ENCODE measurements at regions not wholly inside any gene's neighbourhood (a gene's known extent, or its start where the extent isn't known, plus 50 kb on each side); places are given as distances from the start of the nearest gene placed in this dataset.

GRCh38 chr3:513301-513700 lies 316.7 kb downstream of the CHL1 start:
- no peaks in the 10 kb centered on the region for H3K4me1 ChIP-seq (ENCODE audit: control insufficient read depth, insufficient read depth, low read length)
- no peak for TF ChIP-seq SIN3A (IDR thresholded peaks at IDR 0.05; ENCODE audit: borderline replicate concordance, insufficient read depth, low read depth, low read length)
- no peak for TF ChIP-seq CTCF (IDR thresholded peaks at IDR 0.05)
- TF ChIP-seq REST (IDR thresholded peaks at IDR 0.05; ENCODE audit: insufficient read depth in 1 of 2, low read depth in 2 of 2, low read length in 1 of 2): no peak
- no TSS peak for BruUV-seq (replicated peaks)
- no peaks in the 10 kb centered on the region for H3K36me3 ChIP-seq (ENCODE audit: control insufficient read depth, insufficient read depth, low read length)
- in situ Hi-C loops (cut with HindIII; ENCODE audit: low pct_unique_long_range_greater_than_20kb, low sequenced_read_pairs) (no loop called here), intact Hi-C loops (cut with micrococcal nuclease; ENCODE audit: unreplicated experiment) (no loop called here)
- no peaks in the 10 kb centered on the region for H3K27me3 ChIP-seq (ENCODE audit: control insufficient read depth, insufficient read depth, low read length)
- no peaks in the 10 kb centered on the region for H3K9me3 ChIP-seq (ENCODE audit: control insufficient read depth, insufficient read depth, low read depth, low read length)
- ChIA-PET POLR2A (no interaction called here), CTCF (no interaction called here)
- H3K4me3 ChIP-seq (ENCODE audit: low read depth in 2 of 2, low read length in 2 of 2): no peak overlapping the region
- no peak for ATAC-seq
- no peak overlapping the region for H3K27ac ChIP-seq (ENCODE audit: low read length)
- no peak for DNase-seq (ENCODE audit: low read depth, low spot score)

GRCh38 chr3:514192-514591 lies 317.6 kb downstream of the CHL1 start:
- intact Hi-C loops (cut with micrococcal nuclease; ENCODE audit: unreplicated experiment) (no loop called here), in situ Hi-C loops (cut with HindIII; ENCODE audit: low pct_unique_long_range_greater_than_20kb, low sequenced_read_pairs) (no loop called here)
- Histone ChIP-seq H3K27ac (ENCODE audit: low read length) (no peak overlapping the region), H3K36me3 (ENCODE audit: control insufficient read depth, insufficient read depth, low read length) (no peaks in the 10 kb centered on the region), H3K9me3 (ENCODE audit: control insufficient read depth, insufficient read depth, low read depth, low read length) (no peaks in the 10 kb centered on the region), H3K27me3 (ENCODE audit: control insufficient read depth, insufficient read depth, low read length) (no peaks in the 10 kb centered on the region), H3K4me3 (ENCODE audit: low read depth in 2 of 2, low read length in 2 of 2) (no peak overlapping the region), H3K4me1 (ENCODE audit: control insufficient read depth, insufficient read depth, low read length) (no peaks in the 10 kb centered on the region)
- POLR2A ChIA-PET: no interaction called here
- CTCF ChIA-PET: no interaction called here
- ATAC-seq (no peak), DNase-seq (ENCODE audit: low read depth, low spot score) (no peak)
- BruUV-seq (replicated peaks): no TSS peak
- no peak for TF ChIP-seq TCF7L2 (IDR thresholded peaks at IDR 0.05; ENCODE audit: low read depth, low read length)

- intact Hi-C loops (cut with micrococcal nuclease; ENCODE audit: unreplicated experiment) (no loop called here), in situ Hi-C loops (cut with HindIII; ENCODE audit: low pct_unique_long_range_greater_than_20kb, low sequenced_read_pairs) (no loop called here)
- Histone ChIP-seq H3K27ac (ENCODE audit: low read length) (no peak overlapping the region), H3K36me3 (ENCODE audit: control insufficient read depth, insufficient read depth, low read length) (no peaks in the 10 kb centered on the region), H3K27me3 (ENCODE audit: control insufficient read depth, insufficient read depth, low read length) (no peaks in the 10 kb centered on the region), H3K4me3 (ENCODE audit: low read depth in 2 of 2, low read length in 2 of 2) (no peak overlapping the region), H3K9me3 (ENCODE audit: control insufficient read depth, insufficient read depth, low read depth, low read length) (no peaks in the 10 kb centered on the region), H3K4me1 (ENCODE audit: control insufficient read depth, insufficient read depth, low read length) (no peaks in the 10 kb centered on the region)
- ATAC-seq (no peak), DNase-seq (ENCODE audit: low read depth, low spot score) (no peak)
- TF ChIP-seq SIN3A (IDR thresholded peaks at IDR 0.05; ENCODE audit: borderline replicate concordance, insufficient read depth, low read depth, low read length) (no peak), REST (IDR thresholded peaks at IDR 0.05; ENCODE audit: insufficient read depth in 1 of 2, low read depth in 2 of 2, low read length in 1 of 2) (no peak), TCF7L2 (IDR thresholded peaks at IDR 0.05; ENCODE audit: low read depth, low read length) (no peak), POLR2AphosphoS5 (IDR thresholded peaks at IDR 0.05; ENCODE audit: low read depth, low read length) (no peak), CTCF (IDR thresholded peaks at IDR 0.05) (no peak)
- BruUV-seq (replicated peaks): no TSS peak
- POLR2A ChIA-PET: no interaction called here
- CTCF ChIA-PET: no interaction called here
These were observed 322.5 kb downstream of the CHL1 start for GRCh38 chr3:519026-519425.
